Frontal cortex (tissue), 3 donors: ENCODE measurements at regions not wholly inside any gene's neighbourhood (a gene's known extent, or its start where the extent isn't known, plus 50 kb on each side); places are given as distances from the start of the nearest gene placed in this dataset.
A peak's percentile ranks its signal among the peaks of the same experiment; 100 is the strongest.
"Not testable (repeated sequence)": the region's sequence is repeated elsewhere in the genome, so short reads cannot be mapped to it uniquely, and the experiment has no call there.

Source experiments
- DNase-seq, 2 donors: peaks; one replicate each; pipeline ENCODE4 v3.0.0; 2012; ENCODE audit warnings: low spot score in 2 of 2
- FAIRE-seq: peaks from 2 replicates; lab custom pipeline; 2012; peaks lifted over from hg19 to GRCh38; lab: Jason Lieb, UNC
- donor health status: control.
- donor health status: control.
- donor health status: control.

GRCh38 chr3:26029321-26029720 lies 239.4 kb downstream of the OXSM start:
- no peak for FAIRE-seq
- DNase-seq: no peak

- FAIRE-seq, DNase-seq: not testable (repeated sequence)
These were observed 252.2 kb downstream of the OXSM start for GRCh38 chr3:26042126-26042525.

GRCh38 chr3:26049951-26050350 lies 260.1 kb downstream of the OXSM start:
- DNase-seq (no peak), FAIRE-seq (no peak)

GRCh38 chr3:26050776-26051175 lies 260.9 kb downstream of the OXSM start:
- DNase-seq: no peak
- no peak for FAIRE-seq

GRCh38 chr3:26058901-26059321 lies 269.0 kb downstream of the OXSM start:
- FAIRE-seq (no peak), DNase-seq (no peak)

DNA sequence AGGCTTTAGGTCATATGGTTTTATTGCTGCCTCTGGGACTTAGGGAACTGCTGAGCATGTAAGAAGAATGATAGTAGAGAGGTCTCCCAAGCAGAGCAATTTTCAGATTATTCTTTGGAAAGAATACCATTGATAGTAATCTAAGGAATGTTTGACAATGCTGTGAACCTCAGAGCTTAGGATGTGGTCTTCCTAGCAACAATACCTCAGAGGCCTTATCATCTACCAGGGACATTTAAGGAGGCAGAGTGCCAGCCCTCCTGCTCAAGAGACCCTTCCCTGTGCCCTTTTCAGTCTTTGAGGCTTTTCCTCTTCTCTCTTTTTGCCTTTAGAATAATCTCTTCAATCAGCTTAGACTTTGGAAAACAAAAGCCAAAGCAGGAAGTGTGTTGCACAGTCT lies 272.1 kb downstream of the OXSM start:
- FAIRE-seq (no peak), DNase-seq (no peak)

DNA sequence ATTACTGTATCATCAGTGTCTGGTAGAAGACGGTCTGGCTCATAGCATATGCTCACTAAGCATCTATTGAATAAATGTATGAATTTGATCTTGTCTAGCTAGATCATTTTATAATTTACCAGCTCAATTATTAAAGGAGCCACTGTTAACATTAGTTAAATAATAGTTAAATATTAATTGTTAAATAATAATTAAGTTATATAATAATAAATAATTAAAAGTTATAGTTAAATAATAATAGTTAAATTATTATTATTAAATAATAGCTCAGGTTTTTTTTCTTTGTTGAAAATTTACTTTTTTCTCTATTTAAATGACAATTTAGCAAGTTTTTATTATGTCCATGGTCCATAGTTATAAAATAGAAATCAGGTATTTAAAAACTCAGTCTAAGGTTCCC lies 274.4 kb downstream of the OXSM start:
- FAIRE-seq (peak; percentile 93), DNase-seq (no peak)

GRCh38 chr3:26068890-26069289 lies 279.0 kb downstream of the OXSM start:
- DNase-seq (no peak), FAIRE-seq (no peak)

GRCh38 chr3:26070854-26071253 lies 281.0 kb downstream of the OXSM start:
- DNase-seq: no peak
- no peak for FAIRE-seq

DNA sequence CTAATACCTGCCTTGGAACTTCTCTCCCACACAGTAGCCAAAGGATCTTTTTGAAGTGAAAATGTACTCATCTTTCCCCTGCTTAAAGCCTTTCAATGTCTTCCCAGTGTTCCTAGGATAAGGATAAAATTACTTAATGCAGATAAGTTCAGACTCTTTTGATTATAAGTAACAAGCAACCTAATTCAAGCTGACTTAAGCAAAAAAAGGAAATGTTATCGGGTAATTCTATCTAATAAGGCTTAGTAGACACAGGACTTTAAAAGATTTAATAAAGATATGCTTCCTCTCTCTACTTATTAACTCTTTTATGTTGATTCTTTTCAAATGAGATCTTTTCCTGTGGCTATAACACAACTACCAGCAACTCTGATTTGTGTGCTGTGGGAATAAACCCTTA lies 284.2 kb downstream of the OXSM start:
- FAIRE-seq: no peak
- DNase-seq: no peak

GRCh38 chr3:26078539-26078938 lies 288.6 kb downstream of the OXSM start:
- FAIRE-seq (no peak), DNase-seq (no peak)

DNA sequence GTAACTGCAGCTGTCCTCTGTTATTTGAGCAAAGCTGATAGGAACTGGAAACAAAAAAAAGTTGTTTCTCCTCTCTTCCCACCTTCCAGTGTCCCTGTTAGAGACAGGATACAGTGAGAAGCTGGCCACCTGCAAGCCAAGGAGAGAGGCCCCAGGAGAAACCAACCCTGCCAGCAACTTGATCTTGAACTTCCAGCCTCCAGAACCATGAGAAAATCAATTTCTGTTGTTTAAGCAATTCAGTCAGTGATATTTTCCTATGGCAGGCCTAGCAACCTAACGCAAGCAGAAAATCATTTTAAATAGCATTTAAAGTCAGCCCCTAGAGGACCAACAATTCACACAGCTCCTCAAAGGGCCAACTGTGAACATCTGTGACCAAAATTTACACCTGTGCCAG lies 291.3 kb downstream of the OXSM start:
- no peak for DNase-seq
- no peak for FAIRE-seq

- DNase-seq: no peak
- FAIRE-seq: no peak
These were observed 291.9 kb downstream of the OXSM start for GRCh38 chr3:26081806-26082205.

GRCh38 chr3:26082911-26083310 lies 293.0 kb downstream of the OXSM start:
- FAIRE-seq (no peak), DNase-seq (no peak)

DNA sequence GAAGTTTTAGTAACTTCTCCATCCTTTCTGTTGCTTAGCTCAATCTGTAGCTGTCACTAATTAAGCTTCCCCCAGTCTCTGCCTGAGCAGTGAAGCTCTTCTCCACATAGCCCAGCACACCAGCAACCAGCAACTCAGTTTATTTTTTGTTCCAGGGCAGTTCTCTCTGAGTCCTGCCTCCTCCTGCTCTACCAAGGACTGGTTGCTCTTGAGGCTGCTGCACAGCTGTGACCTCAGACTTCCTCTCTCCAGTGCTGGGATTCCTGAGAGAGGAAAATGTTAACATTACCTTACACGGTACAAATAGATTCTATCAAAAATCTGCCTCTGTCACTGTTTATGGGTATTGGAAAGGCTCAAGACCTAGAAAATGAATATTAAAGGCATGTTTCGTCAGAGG lies 294.7 kb downstream of the OXSM start:
- FAIRE-seq (no peak), DNase-seq (no peak)

DNA sequence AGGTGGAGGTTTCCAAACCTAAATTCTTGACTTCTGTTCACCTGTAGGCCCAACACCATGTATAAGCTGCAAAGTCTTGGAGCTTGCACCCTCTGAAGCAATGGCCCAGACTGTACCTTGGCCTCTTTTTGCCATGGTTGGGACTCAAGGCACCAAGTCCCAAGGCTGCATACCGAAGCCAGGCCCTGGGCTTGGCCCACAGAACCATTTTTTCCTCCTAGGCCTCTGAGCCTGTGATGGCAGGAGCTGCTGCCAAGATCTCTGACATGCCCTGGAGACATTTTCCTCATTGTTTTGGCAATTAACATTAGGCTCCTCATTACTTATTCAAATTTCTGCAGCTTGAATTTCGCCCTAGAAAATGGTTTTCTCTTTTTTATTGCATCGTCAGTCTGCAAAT lies 297.9 kb downstream of the OXSM start:
- FAIRE-seq (no peak), DNase-seq (no peak)

- FAIRE-seq (no peak), DNase-seq (no peak)
These were observed 299.4 kb downstream of the OXSM start for GRCh38 chr3:26089249-26089648.

GRCh38 chr3:26090589-26090988 lies 300.7 kb downstream of the OXSM start:
- FAIRE-seq: no peak
- no peak for DNase-seq

- FAIRE-seq (no peak), DNase-seq (no peak)
These were observed 301.2 kb downstream of the OXSM start for GRCh38 chr3:26091096-26091495.

DNA sequence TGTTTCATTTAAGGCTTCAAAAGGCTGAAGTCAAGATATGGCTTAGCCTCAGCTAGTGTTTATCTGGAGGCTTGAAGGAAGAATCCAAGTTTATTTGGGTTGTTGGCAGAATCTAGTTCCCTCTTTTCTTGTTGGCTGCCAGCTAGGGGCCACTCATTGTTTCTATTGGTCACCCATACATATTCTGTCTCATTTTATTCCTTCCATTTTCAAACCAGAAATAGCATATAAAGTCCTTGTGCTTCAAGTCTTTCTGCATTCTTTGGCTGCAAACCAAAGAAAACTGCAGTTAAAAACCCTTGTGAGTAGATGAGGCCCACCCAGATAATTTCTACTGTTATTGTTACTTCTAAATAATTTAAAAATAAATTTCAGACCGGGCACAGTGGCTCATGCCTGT lies 301.7 kb downstream of the OXSM start:
- no peak for DNase-seq
- FAIRE-seq: no peak

GRCh38 chr3:26097111-26097510 lies 307.2 kb downstream of the OXSM start:
- not testable (repeated sequence) for FAIRE-seq, DNase-seq

GRCh38 chr3:26099692-26100091 lies 309.8 kb downstream of the OXSM start:
- FAIRE-seq: no peak
- no peak for DNase-seq

DNA sequence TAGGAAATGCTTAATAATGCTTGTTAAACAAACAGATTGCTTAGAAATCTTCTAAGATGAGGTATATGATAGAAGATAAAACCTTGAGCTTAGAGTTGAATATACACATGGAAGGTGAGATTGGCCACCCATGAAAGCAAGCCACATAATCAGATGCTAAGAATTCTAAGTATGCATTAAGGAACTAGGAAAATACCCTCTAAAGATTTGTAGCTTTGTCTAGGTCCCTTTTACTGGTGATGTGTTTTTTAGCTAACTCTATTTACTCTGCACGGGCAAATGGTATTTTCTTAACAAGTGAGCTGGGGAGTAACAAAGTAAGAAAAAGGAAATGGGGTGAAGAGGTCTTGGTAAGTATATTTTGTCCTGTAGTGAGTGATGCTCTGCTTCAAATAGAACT lies 310.3 kb downstream of the OXSM start:
- FAIRE-seq: no peak

More for the DNA sequence above, 310.3 kb downstream of the OXSM start:
- no peak for DNase-seq
